ENCODE measurements at regions not wholly inside any gene's neighbourhood (a gene's known extent, or its start where the extent isn't known, plus 50 kb on each side); places are given as distances from the start of the nearest gene placed in this dataset.

DNA sequence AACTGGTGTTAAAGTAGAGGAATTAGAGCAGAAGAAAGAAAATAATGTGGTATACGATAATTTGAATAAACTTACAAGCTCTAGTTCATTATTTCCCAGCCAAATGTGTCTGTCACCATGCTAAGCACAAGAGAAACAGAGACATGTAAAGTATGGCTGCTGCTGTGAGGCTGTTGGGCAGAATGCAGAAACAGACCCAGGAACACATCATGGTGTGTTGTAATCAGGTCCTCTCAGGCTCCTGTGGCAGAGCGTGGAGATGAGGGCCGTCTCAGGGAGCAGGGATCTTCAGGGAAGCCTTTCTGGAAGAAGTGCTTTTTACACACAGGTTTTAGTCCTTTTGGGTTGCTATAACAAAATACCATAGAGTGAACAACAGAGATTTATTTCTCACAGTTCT lies 710.7 kb upstream of the SGCG start:
- Histone ChIP-seq H3K36me3 (replicated peaks in 1 of 2; ENCODE audit: control extremely low read depth in 1 of 2, control insufficient read depth in 1 of 2, extremely low read depth in 1 of 2, insufficient read depth in 2 of 2, low read length in 1 of 2) (no peaks in the 10 kb centered on the region), H3K9ac (ENCODE audit: low read length) (no peak overlapping the region), H3K27me3 (replicated peaks in 1 of 4; ENCODE audit: control extremely low read depth in 1 of 4, control insufficient read depth in 3 of 4, insufficient read depth in 4 of 4, low read length in 3 of 4) (no peaks in the 10 kb centered on the region), H4K20me1 (ENCODE audit: control insufficient read depth, insufficient read depth, low read length, poor library complexity, severe bottlenecking) (no peaks in the 10 kb centered on the region), H2AFZ (ENCODE audit: insufficient read depth, low read depth, low read length, poor library complexity, severe bottlenecking) (no peak overlapping the region), H3K4me1 (ENCODE audit: control insufficient read depth in 2 of 2, insufficient read depth in 2 of 2, low read length in 2 of 2) (no peaks in the 10 kb centered on the region), H3K79me2 (ENCODE audit: control insufficient read depth, insufficient read depth, low read length) (no peaks in the 10 kb centered on the region), H3K4me2 (replicated peaks; ENCODE audit: low read depth, low read length, poor library complexity, severe bottlenecking) (no peak overlapping the region), H3K4me3 (ENCODE audit: control extremely low read depth in 1 of 5, extremely low read depth in 1 of 5, insufficient read depth in 1 of 5, low read depth in 2 of 5, low read length in 4 of 5) (no peak overlapping the region), H3K27ac (ENCODE audit: low read length in 2 of 2) (no peak overlapping the region), H3K9me3 (ENCODE audit: control extremely low read depth in 1 of 3, control insufficient read depth in 2 of 3, insufficient read depth in 1 of 3, low read length in 2 of 3) (peaks cover 0 to 4% (median 0%) of the 10 kb centered on the region in 3 donors)
- Mint-ChIP-seq H3K4me3 (no peak overlapping the region), H3K9me3 (ENCODE audit: insufficient read depth) (no peaks in the 10 kb centered on the region), H3K27me3 (no peaks in the 10 kb centered on the region), H3K27ac (no peak overlapping the region), H3K4me1 (no peaks in the 10 kb centered on the region)
- intact Hi-C loops (cut with micrococcal nuclease), result no loop called here
- WGBS (ENCODE audit: insufficient coverage), result no CpG with 5 or more reads among the region's 3 CpGs
- ChIA-PET CTCF (no interaction called here), POLR2A (no interaction called here)
- DNase-seq, result no peak
- TF ChIP-seq, protein P1, sequence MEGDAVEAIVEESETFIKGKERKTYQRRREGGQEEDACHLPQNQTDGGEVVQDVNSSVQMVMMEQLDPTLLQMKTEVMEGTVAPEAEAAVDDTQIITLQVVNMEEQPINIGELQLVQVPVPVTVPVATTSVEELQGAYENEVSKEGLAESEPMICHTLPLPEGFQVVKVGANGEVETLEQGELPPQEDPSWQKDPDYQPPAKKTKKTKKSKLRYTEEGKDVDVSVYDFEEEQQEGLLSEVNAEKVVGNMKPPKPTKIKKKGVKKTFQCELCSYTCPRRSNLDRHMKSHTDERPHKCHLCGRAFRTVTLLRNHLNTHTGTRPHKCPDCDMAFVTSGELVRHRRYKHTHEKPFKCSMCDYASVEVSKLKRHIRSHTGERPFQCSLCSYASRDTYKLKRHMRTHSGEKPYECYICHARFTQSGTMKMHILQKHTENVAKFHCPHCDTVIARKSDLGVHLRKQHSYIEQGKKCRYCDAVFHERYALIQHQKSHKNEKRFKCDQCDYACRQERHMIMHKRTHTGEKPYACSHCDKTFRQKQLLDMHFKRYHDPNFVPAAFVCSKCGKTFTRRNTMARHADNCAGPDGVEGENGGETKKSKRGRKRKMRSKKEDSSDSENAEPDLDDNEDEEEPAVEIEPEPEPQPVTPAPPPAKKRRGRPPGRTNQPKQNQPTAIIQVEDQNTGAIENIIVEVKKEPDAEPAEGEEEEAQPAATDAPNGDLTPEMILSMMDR (IDR thresholded peaks at IDR 0.05), result no peak
- no peak for TF ChIP-seq EZH2 (IDR thresholded peaks at IDR 0.05; ENCODE audit: borderline replicate concordance, insufficient read depth, low read depth, low read length, poor library complexity, severe bottlenecking)
- ATAC-seq (ENCODE audit: low read depth), result no peak

DNA sequence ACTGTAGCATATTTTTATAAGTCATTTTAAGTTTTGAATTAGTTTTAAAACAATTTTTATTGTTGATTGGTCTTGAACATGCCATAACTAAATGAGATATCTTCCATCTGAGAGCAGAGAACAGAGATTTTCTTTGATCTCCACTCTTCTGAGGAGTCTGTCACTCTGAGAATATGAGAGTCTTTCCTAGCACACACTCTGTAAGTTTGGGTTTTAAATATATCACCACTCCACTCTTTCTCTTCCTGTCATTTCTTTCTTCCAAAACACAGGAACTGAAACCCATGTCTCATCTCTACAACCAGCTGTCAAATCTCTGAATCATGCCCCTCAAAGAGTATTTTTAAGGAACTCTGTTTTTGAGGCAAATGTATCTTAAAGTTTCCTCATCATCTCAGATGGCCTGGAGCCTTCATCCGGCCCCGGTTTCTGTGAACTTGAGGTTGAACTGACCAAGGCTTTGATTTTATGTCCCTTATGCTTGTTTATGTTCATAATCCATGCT lies 698.2 kb upstream of the SGCG start:
- DNase-seq (no peak), ATAC-seq (ENCODE audit: low read depth) (no peak)
- H3K4me1 ChIP-seq (ENCODE audit: control insufficient read depth in 2 of 2, insufficient read depth in 2 of 2, low read length in 2 of 2), result no peaks in the 10 kb centered on the region
- H3K4me3 ChIP-seq (ENCODE audit: control extremely low read depth in 1 of 5, extremely low read depth in 1 of 5, insufficient read depth in 1 of 5, low read depth in 2 of 5, low read length in 4 of 5), result no peak overlapping the region
- H4K20me1 ChIP-seq (ENCODE audit: control insufficient read depth, insufficient read depth, low read length, poor library complexity, severe bottlenecking), result no peaks in the 10 kb centered on the region
- Mint-ChIP-seq H3K9me3 (ENCODE audit: insufficient read depth) (peaks cover 2% of the 10 kb centered on the region), H3K27ac (no peak overlapping the region), H3K4me3 (no peak overlapping the region), H3K4me1 (no peaks in the 10 kb centered on the region), H3K27me3 (no peaks in the 10 kb centered on the region)
- H3K79me2 ChIP-seq (ENCODE audit: control insufficient read depth, insufficient read depth, low read length), result no peaks in the 10 kb centered on the region
- no peaks in the 10 kb centered on the region for H3K36me3 ChIP-seq (replicated peaks in 1 of 2; ENCODE audit: control extremely low read depth in 1 of 2, control insufficient read depth in 1 of 2, extremely low read depth in 1 of 2, insufficient read depth in 2 of 2, low read length in 1 of 2)
- ChIA-PET POLR2A (no interaction called here), CTCF (no interaction called here)
- H3K27me3 ChIP-seq (replicated peaks in 1 of 4; ENCODE audit: control extremely low read depth in 1 of 4, control insufficient read depth in 3 of 4, insufficient read depth in 4 of 4, low read length in 3 of 4), result no peaks in the 10 kb centered on the region
- no peak overlapping the region for H2AFZ ChIP-seq (ENCODE audit: insufficient read depth, low read depth, low read length, poor library complexity, severe bottlenecking)
- no peak for TF ChIP-seq EZH2 (IDR thresholded peaks at IDR 0.05; ENCODE audit: borderline replicate concordance, insufficient read depth, low read depth, low read length, poor library complexity, severe bottlenecking)
- TF ChIP-seq, protein P1 (IDR thresholded peaks at IDR 0.05), result no peak
- 93% methylated on average over 2 of the region's 2 CpGs for WGBS (ENCODE audit: insufficient coverage)
- no peak overlapping the region for H3K9ac ChIP-seq (ENCODE audit: low read length)
- no peaks in the 10 kb centered on the region for H3K9me3 ChIP-seq (ENCODE audit: control extremely low read depth in 1 of 3, control insufficient read depth in 2 of 3, insufficient read depth in 1 of 3, low read length in 2 of 3)
- no peak overlapping the region for H3K4me2 ChIP-seq (replicated peaks; ENCODE audit: low read depth, low read length, poor library complexity, severe bottlenecking)
- no peak overlapping the region for H3K27ac ChIP-seq (ENCODE audit: low read length in 2 of 2)
- intact Hi-C loops (cut with micrococcal nuclease), result no loop called here

Measured in B cell (primary cell).